B cell (primary cell): ENCODE measurements at regions not wholly inside any gene's neighbourhood (a gene's known extent, or its start where the extent isn't known, plus 50 kb on each side); places are given as distances from the start of the nearest gene placed in this dataset.

Experiments used
- ATAC-seq: fragments of 200-7000 bp; cut with Tn5 transposase; one replicate; pipeline ENCODE4 v1.10.0; 2021; ENCODE audit warnings: low read depth, mild to moderate bottlenecking, moderate number of reproducible peaks, moderate library complexity
- CTCF ChIA-PET: fragments of 350-600 bp; sonication (Branson Sonifier 250); formaldehyde crosslinking; loops from one replicate; lab custom pipeline; 2021; ENCODE audit warnings: antibody characterized with exemption, inconsistent platforms; lab: Charles Lee
- POLR2A ChIA-PET: fragments of 350-600 bp; sonication (Branson Sonifier 250); formaldehyde crosslinking; loops from one replicate; lab custom pipeline; 2021; ENCODE audit warnings: antibody characterized with exemption; lab: Charles Lee
- DNase-seq: peaks from one replicate; pipeline ENCODE4 v3.0.0; 2013
- H2AFZ ChIP-seq: 2 replicates; pipeline ENCODE4 v1.6.1; 2012; ENCODE audit warnings: mild to moderate bottlenecking, low read depth, low read length; ENCODE audit not compliant: insufficient read depth, poor library complexity, severe bottlenecking
- H3K27ac ChIP-seq, 2 donors: 1 replicate in 1 of 2; 2 replicates in 1 of 2; pipeline ENCODE4 v1.5.1; 2012 to 2013; ENCODE audit warnings: low read length in 2 of 2, mild to moderate bottlenecking in 2 of 2, moderate library complexity in 1 of 2
- H3K27me3 ChIP-seq, 4 experiments: fragments of 200-600 bp in 1 of 4; sonication (generic) in 1 of 4; replicated peaks in 1 of 4; 1 replicate in 2 of 4; 2 replicates in 2 of 4; pipeline versions ENCODE4 v1.6.1 to v1.7.0; 2013 to 2016; ENCODE audit warnings: low read length in 3 of 4, mild to moderate bottlenecking in 2 of 4, mixed read lengths in 1 of 4, moderate library complexity in 1 of 4; ENCODE audit not compliant: insufficient read depth in 4 of 4, control insufficient read depth in 3 of 4; ENCODE audit errors: control extremely low read depth in 1 of 4
- H3K36me3 ChIP-seq, 2 experiments: replicated peaks in 1 of 2; 1 replicate in 1 of 2; 2 replicates in 1 of 2; pipeline versions ENCODE4 v1.6.1 to v1.7.1; 2013; ENCODE audit warnings: low read length in 1 of 2; ENCODE audit not compliant: insufficient read depth in 2 of 2, control insufficient read depth in 1 of 2; ENCODE audit errors: control extremely low read depth in 1 of 2, extremely low read depth in 1 of 2
- H3K4me1 ChIP-seq, 2 donors: fragments of 200-600 bp in 1 of 2; sonication (generic) in 1 of 2; 1 replicate in 1 of 2; 2 replicates in 1 of 2; pipeline versions ENCODE4 v1.5.1 to v1.6.1; 2013 to 2017; ENCODE audit warnings: low read length in 2 of 2; ENCODE audit not compliant: control insufficient read depth in 2 of 2, insufficient read depth in 2 of 2
- H3K4me2 ChIP-seq: replicated peaks from 2 replicates; pipeline ENCODE3; 2012; ENCODE audit warnings: mild to moderate bottlenecking, low read depth, low read length; ENCODE audit not compliant: poor library complexity, severe bottlenecking
- H3K4me3 ChIP-seq, 5 experiments: fragments of 200-600 bp in 1 of 5; sonication (generic) in 1 of 5; 1 replicate in 3 of 5; 2 replicates in 2 of 5; pipeline versions ENCODE4 v1.5.1 to v1.7.0; 2011 to 2016; ENCODE audit warnings: low read length in 4 of 5, mild to moderate bottlenecking in 4 of 5, low read depth in 2 of 5, control low read depth in 1 of 5, moderate library complexity in 1 of 5; ENCODE audit not compliant: insufficient read depth in 1 of 5; ENCODE audit errors: control extremely low read depth in 1 of 5, extremely low read depth in 1 of 5
- H3K79me2 ChIP-seq: fragments of 200-600 bp; sonication (generic); one replicate; pipeline ENCODE4 v1.6.0; 2016; ENCODE audit warnings: low read length; ENCODE audit not compliant: control insufficient read depth, insufficient read depth
- H3K9ac ChIP-seq: fragments of 200-600 bp; sonication (generic); 2 replicates; pipeline ENCODE4 v1.6.1; 2017; ENCODE audit warnings: mild to moderate bottlenecking, low read length, moderate library complexity
- H3K9me3 ChIP-seq, 3 donors: one replicate each; pipeline versions ENCODE4 v1.6.1 to v1.7.1; 2013; ENCODE audit warnings: low read length in 2 of 3; ENCODE audit not compliant: control insufficient read depth in 2 of 3, insufficient read depth in 1 of 3; ENCODE audit errors: control extremely low read depth in 1 of 3
- H4K20me1 ChIP-seq: 2 replicates; pipeline ENCODE4 v1.6.0; 2012; ENCODE audit warnings: mild to moderate bottlenecking, low read length; ENCODE audit not compliant: insufficient read depth, control insufficient read depth, poor library complexity, severe bottlenecking
- H3K27ac Mint-ChIP-seq: one replicate; pipeline ENCODE4 v1.8.0; 2021; ENCODE audit warnings: mixed read lengths
- H3K27me3 Mint-ChIP-seq: one replicate; pipeline ENCODE4 v1.8.0; 2021; ENCODE audit warnings: mixed read lengths
- H3K4me1 Mint-ChIP-seq: one replicate; pipeline ENCODE4 v1.8.0; 2021; ENCODE audit warnings: mixed read lengths
- H3K4me3 Mint-ChIP-seq: one replicate; pipeline ENCODE4 v1.8.0; 2021; ENCODE audit warnings: mixed read lengths
- H3K9me3 Mint-ChIP-seq: one replicate; pipeline ENCODE4 v1.8.0; 2022; ENCODE audit warnings: mixed read lengths; ENCODE audit not compliant: insufficient read depth
- CTCF ChIP-seq: fragments of 200-600 bp; IDR thresholded peaks from one replicate; pipeline ENCODE4 v1.8.0; 2022; ENCODE audit warnings: antibody characterized with exemption, mild to moderate bottlenecking
- EZH2 ChIP-seq: IDR thresholded peaks from 2 replicates; pipeline ENCODE4 v1.6.1; 2012; ENCODE audit warnings: borderline replicate concordance, low read depth, mild to moderate bottlenecking, moderate library complexity, low read length; ENCODE audit not compliant: insufficient read depth, poor library complexity, severe bottlenecking
- WGBS: methylation state at CpG from one replicate; pipeline ENCODE4 v1.1.5; 2013; ENCODE audit warnings: missing lambda C conversion rate; ENCODE audit not compliant: insufficient coverage; 5-methylcytosine and 5-hydroxymethylcytosine counted together
- intact Hi-C: fragments of 100-400 bp; cut with micrococcal nuclease; formaldehyde crosslinking; loops from one replicate; pipeline ENCODE4 v1.10.0; 2022

DNA sequence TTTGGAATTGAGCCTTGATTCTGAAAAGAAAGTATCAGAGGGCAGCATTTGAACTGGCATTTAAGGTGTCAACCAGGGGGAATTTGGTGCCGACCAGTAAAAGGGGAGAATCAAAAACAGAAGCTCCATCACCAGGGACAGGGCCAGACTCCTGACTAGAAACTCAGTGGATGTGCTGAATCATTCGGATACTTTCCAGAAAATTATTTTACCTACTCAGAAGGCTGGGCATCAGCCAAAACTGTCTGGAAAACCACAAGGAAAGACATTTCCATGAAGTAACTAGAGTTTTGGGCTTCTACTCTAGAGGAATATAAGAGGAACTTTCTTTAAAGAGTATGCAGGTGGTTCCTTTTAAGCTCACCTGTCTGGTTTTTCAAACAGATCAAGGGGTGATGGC, 756.6 kb downstream of the RNF144A start:
- Histone ChIP-seq H3K4me1 (no peaks in the 10 kb centered on the region), H3K27me3 (no peaks in the 10 kb centered on the region), H3K4me2 (no peak overlapping the region), H2AFZ (no peak overlapping the region), H3K36me3 (no peaks in the 10 kb centered on the region), H3K79me2 (no peaks in the 10 kb centered on the region), H4K20me1 (no peaks in the 10 kb centered on the region), H3K27ac (no peak overlapping the region), H3K4me3 (no peak overlapping the region), H3K9ac (no peak overlapping the region), H3K9me3 (peaks cover 0 to 7% (median 0%) of the 10 kb centered on the region in 3 donors)
- ChIA-PET CTCF (no interaction called here), POLR2A (no interaction called here)
- WGBS: 86% methylated on average over 1 of the region's 2 CpGs
- TF ChIP-seq CTCF (no peak), EZH2 (no peak)
- DNase-seq: no peak
- H3K27ac Mint-ChIP-seq: no peak overlapping the region
- ATAC-seq: no peak
- intact Hi-C loops: loop anchor here (2.0 to 5.0 kb wide), 2 partner anchors 577 to 637 kb away; no protein-coding TSS in a partner anchor
- peaks cover 7% of the 10 kb centered on the region for H3K27me3 Mint-ChIP-seq
- H3K4me1 Mint-ChIP-seq: no peaks in the 10 kb centered on the region
- H3K9me3 Mint-ChIP-seq: no peaks in the 10 kb centered on the region
- no peak overlapping the region for H3K4me3 Mint-ChIP-seq

- H3K79me2 ChIP-seq: no peaks in the 10 kb centered on the region
- H2AFZ ChIP-seq: no peak overlapping the region
- ATAC-seq: no peak
- no peak overlapping the region for H3K9ac ChIP-seq
- no peaks in the 10 kb centered on the region for H3K36me3 ChIP-seq
- 80% methylated on average over 2 of the region's 2 CpGs for WGBS
- Mint-ChIP-seq H3K4me1 (no peaks in the 10 kb centered on the region), H3K4me3 (no peak overlapping the region), H3K9me3 (no peaks in the 10 kb centered on the region), H3K27ac (no peak overlapping the region), H3K27me3 (peaks cover 7% of the 10 kb centered on the region)
- no peaks in the 10 kb centered on the region for H3K4me1 ChIP-seq
- H3K27me3 ChIP-seq: no peaks in the 10 kb centered on the region
- no peaks in the 10 kb centered on the region for H4K20me1 ChIP-seq
- no peak for DNase-seq
- POLR2A ChIA-PET: no interaction called here
- no peak overlapping the region for H3K4me2 ChIP-seq
- CTCF ChIA-PET: interaction anchor here (0.9 kb wide), 1 partner anchor 248 kb away, joined by 3 read pairs; no protein-coding TSS in a partner anchor
- no peak overlapping the region for H3K27ac ChIP-seq
- H3K4me3 ChIP-seq: no peak overlapping the region
- no peak for TF ChIP-seq CTCF
- TF ChIP-seq EZH2: no peak
- H3K9me3 ChIP-seq: peaks cover 0 to 7% (median 0%) of the 10 kb centered on the region in 3 donors
- intact Hi-C loops: loop anchor here (5.0 kb wide), 1 partner anchor 637 kb away; no protein-coding TSS in a partner anchor
Observed at GRCh38 chr2:7674606-7675005, 757.4 kb downstream of the RNF144A start.
